Type B pancreatic cell (in vitro differentiated cells): ENCODE measurements at regions not wholly inside any gene's neighbourhood (a gene's known extent, or its start where the extent isn't known, plus 50 kb on each side); places are given as distances from the start of the nearest gene placed in this dataset.

Source experiments
- DNase-seq: peaks from one replicate; pipeline ENCODE4 v3.0.0; 2021; ENCODE audit warnings: mixed read lengths; ENCODE audit not compliant: unreplicated experiment; ENCODE audit errors: extremely low spot score
- H3K27ac Mint-ChIP-seq: 2 replicates; pipeline ENCODE4 v1.8.0; 2021; ENCODE audit warnings: mild to moderate bottlenecking, mixed read lengths
- H3K27me3 Mint-ChIP-seq: 2 replicates; pipeline ENCODE4 v1.8.0; 2021; ENCODE audit warnings: mixed read lengths
- H3K36me3 Mint-ChIP-seq: 2 replicates; pipeline ENCODE4 v1.8.0; 2021; ENCODE audit warnings: mixed read lengths
- H3K4me1 Mint-ChIP-seq: one replicate; pipeline ENCODE4 v1.8.0; 2021; ENCODE audit warnings: mixed read lengths; ENCODE audit not compliant: unreplicated experiment
- H3K4me3 Mint-ChIP-seq: 2 replicates; pipeline ENCODE4 v1.8.0; 2021; ENCODE audit warnings: mild to moderate bottlenecking, mixed read lengths
- H3K9me3 Mint-ChIP-seq: 2 replicates; pipeline ENCODE4 v1.8.0; 2021; ENCODE audit warnings: mixed read lengths
- CTCF ChIP-seq: fragments of 200-600 bp; sonication (generic); conservative IDR thresholded peaks from 2 replicates; pipeline ENCODE4 v1.5.0; 2021; ENCODE audit warnings: antibody characterized with exemption, mild to moderate bottlenecking

- Mint-ChIP-seq H3K9me3 (no peaks in the 10 kb centered on the region), H3K4me3 (no peak overlapping the region), H3K27ac (no peak overlapping the region), H3K36me3 (peaks cover 4% of the 10 kb centered on the region), H3K4me1 (peaks cover 9% of the 10 kb centered on the region), H3K27me3 (peaks cover 13% of the 10 kb centered on the region)
- no peak for TF ChIP-seq CTCF
- no peak for DNase-seq
These were observed 445.9 kb downstream of the MCTP2 start for GRCh38 chr15:94677202-94677790.

- Mint-ChIP-seq H3K36me3 (peaks cover 4% of the 10 kb centered on the region), H3K4me1 (no peaks in the 10 kb centered on the region), H3K27ac (no peak overlapping the region), H3K27me3 (peaks cover 13% of the 10 kb centered on the region), H3K9me3 (no peaks in the 10 kb centered on the region), H3K4me3 (no peak overlapping the region)
- no peak for DNase-seq
- TF ChIP-seq CTCF = no peak
These were observed 450.8 kb downstream of the MCTP2 start for GRCh38 chr15:94682171-94682570.

GRCh38 chr15:94683902-94684301 is 452.5 kb downstream of the MCTP2 start:
- H3K36me3 Mint-ChIP-seq = no peaks in the 10 kb centered on the region
- H3K27ac Mint-ChIP-seq = no peak overlapping the region
- H3K27me3 Mint-ChIP-seq = peaks cover 7% of the 10 kb centered on the region
- H3K4me3 Mint-ChIP-seq = no peak overlapping the region
- no peaks in the 10 kb centered on the region for H3K4me1 Mint-ChIP-seq
- no peak for TF ChIP-seq CTCF
- no peaks in the 10 kb centered on the region for H3K9me3 Mint-ChIP-seq
- no peak for DNase-seq

GRCh38 chr15:94691169-94691568 is 459.8 kb downstream of the MCTP2 start:
- no peaks in the 10 kb centered on the region for H3K27me3 Mint-ChIP-seq
- H3K4me3 Mint-ChIP-seq = no peak overlapping the region
- H3K36me3 Mint-ChIP-seq = no peaks in the 10 kb centered on the region
- no peaks in the 10 kb centered on the region for H3K9me3 Mint-ChIP-seq
- no peak for DNase-seq
- no peaks in the 10 kb centered on the region for H3K4me1 Mint-ChIP-seq
- no peak overlapping the region for H3K27ac Mint-ChIP-seq
- TF ChIP-seq CTCF = no peak

GRCh38 chr15:94692710-94693109 is 461.3 kb downstream of the MCTP2 start:
- H3K4me3 Mint-ChIP-seq = no peak overlapping the region
- H3K27me3 Mint-ChIP-seq = no peaks in the 10 kb centered on the region

More at GRCh38 chr15:94692710-94693109, 461.3 kb downstream of the MCTP2 start:
- Mint-ChIP-seq H3K27ac (no peak overlapping the region), H3K4me1 (no peaks in the 10 kb centered on the region), H3K9me3 (no peaks in the 10 kb centered on the region), H3K36me3 (no peaks in the 10 kb centered on the region)
- DNase-seq = no peak
- no peak for TF ChIP-seq CTCF
